MG63 (cell line): ENCODE measurements at regions not wholly inside any gene's neighbourhood (a gene's known extent, or its start where the extent isn't known, plus 50 kb on each side); places are given as distances from the start of the nearest gene placed in this dataset.
"Not testable (repeated sequence)": the region's sequence is repeated elsewhere in the genome, so short reads cannot be mapped to it uniquely, and the experiment has no call there.

Experiments used
- DNase-seq: peaks from one replicate; pipeline ENCODE4 v3.0.0-alpha.2; 2020
- H3K27me3 ChIP-seq: fragments of 250-450 bp; sonication (Bioruptor Pico); 2 replicates; pipeline ENCODE4 v1.5.1; 2020; ENCODE audit warnings: mild to moderate bottlenecking, moderate library complexity
- H3K36me3 ChIP-seq: fragments of 250-450 bp; sonication (Bioruptor Pico); 2 replicates; pipeline ENCODE4 v1.5.1; 2020; ENCODE audit warnings: mild to moderate bottlenecking, moderate library complexity
- H3K4me3 ChIP-seq: fragments of 250-450 bp; sonication (Bioruptor Pico); 2 replicates; pipeline ENCODE4 v1.5.1; 2020; ENCODE audit warnings: mild to moderate bottlenecking, moderate library complexity
- H3K9me3 ChIP-seq: fragments of 250-450 bp; sonication (Bioruptor Pico); 2 replicates; pipeline ENCODE4 v1.5.1; 2020; ENCODE audit warnings: mild to moderate bottlenecking, moderate library complexity

DNA sequence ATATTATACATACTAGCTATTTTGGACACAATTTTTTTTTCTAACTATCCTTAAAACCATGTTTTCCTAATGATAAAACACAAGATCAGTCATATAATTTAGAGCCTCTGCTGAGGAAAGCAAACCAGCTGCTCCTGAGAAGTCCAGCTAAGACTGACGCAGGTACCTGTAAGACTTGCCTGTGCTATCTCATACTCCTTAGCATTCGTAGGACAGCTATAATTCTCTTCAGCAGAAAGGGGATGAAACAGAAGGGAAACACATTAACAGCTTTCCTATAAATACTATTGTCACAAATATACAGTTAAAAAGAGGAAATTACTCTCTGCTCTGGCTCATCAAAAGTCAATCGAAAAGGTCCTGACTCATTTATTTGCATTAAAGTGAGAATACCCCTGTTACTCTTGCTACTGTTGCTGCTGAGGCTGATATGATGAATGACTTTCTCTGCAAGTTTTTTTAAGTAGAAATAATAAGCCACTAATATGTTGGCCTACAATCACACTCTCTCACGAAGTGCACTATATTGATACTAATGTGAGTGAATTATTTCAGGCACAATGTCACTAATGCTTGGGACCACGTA is 757.1 kb downstream of the KCNT2 start:
- Histone ChIP-seq H3K9me3 (no peaks in the 10 kb centered on the region), H3K4me3 (no peak overlapping the region), H3K27me3 (no peaks in the 10 kb centered on the region), H3K36me3 (no peaks in the 10 kb centered on the region)
- no peak for DNase-seq

DNA sequence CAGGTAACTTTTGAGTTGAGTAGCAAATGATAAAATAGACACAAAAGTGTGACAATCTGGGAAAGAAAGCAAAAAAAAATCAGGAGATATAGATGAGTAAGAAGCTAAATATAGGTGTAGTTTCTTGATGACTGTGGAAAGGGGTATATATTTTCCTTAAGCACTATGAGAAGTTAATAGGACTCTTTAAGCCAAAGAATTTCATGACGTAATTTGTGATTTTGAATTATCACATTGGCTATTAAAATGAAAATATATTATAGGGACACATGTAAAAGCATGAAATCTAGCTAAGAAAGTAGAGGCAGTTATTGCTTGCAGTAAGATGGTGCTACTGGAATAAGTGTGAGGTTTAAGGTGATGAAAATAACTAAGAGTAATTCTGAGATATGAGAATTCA is 759.1 kb downstream of the KCNT2 start:
- Histone ChIP-seq H3K4me3 (no peak overlapping the region), H3K36me3 (no peaks in the 10 kb centered on the region), H3K9me3 (no peaks in the 10 kb centered on the region), H3K27me3 (no peaks in the 10 kb centered on the region)
- DNase-seq: no peak

DNA sequence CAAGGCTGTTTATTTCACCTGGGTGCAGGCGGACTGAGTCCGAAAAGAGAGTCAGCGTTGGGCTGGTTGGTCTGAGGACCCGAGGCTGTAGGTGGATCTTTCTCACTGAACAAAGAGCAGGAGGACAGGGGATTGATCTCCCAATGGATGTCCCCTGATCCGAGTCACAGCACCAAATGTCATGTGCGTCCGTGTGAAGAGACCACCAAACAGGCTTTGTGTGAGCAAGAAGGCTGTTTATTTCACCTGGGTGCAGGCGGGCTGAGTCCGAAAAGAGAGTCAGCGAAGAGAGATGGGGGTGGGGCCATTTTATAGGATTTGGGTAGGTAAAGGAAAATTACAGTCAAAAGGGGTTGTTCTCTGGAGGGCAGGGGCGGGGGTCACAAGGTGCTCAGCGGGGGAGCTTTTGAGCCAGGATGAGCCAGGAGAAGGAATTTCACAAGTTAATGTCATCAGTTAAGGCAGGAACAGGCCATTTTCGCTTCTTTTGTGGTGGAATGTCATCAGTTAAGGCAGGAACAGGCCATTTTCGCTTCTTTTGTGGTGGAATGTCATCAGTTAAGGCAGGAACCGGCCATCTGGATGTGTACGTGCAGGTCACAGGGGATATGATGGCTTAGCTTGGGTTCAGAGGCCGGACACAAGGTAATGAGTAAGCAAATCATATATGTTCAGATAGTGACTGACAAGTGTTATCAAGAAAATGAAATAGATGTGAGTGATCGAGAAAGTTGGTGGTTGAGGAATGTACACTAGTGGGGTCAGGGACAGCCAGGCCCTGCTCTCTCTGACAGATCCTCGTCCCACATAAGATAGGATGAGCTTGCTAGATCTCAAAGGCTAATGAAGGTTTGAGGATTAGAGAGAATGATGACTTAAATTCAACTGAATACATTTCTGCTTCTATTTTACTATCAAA is 760.0 kb downstream of the KCNT2 start:
- not testable (repeated sequence) for H3K9me3 ChIP-seq, H3K4me3 ChIP-seq, H3K36me3 ChIP-seq, H3K27me3 ChIP-seq, DNase-seq

DNA sequence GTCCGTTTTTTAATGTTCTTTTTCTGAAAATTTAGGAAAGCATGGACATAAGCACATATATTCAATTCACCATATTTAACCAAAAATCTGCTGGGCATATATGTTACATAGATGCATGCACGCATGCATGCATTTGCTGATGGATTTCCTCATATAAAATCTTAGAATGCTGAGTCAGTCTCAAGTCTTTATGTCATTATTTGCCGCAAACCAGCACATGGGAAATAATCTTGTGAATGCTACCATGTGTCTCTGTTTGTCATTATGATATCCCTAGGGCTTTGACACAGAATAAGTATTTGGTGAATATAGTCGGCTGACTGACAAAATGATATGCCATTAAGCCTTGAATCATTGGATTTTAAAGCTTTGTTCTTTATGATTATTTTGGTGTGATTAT is 776.5 kb downstream of the KCNT2 start:
- Histone ChIP-seq H3K4me3 (no peak overlapping the region), H3K9me3 (no peaks in the 10 kb centered on the region), H3K27me3 (no peaks in the 10 kb centered on the region), H3K36me3 (no peaks in the 10 kb centered on the region)
- no peak for DNase-seq

DNA sequence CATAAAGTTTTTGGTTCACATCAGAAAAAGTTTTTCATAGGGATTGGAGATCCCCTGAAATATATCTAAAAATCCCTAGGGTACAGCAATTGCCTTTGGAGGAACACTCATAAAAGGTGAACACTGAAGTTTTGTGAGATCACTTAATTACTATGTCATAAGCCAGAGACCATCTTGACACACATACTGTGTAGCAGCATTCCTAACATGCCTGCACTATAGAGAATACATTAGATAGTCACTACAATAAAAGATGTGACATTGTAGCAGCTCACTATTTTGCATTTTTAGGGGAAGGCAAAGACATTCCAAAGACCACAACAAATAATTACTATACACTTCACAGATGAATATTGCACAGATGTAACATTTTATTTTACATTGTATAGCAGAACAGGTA is 779.9 kb downstream of the KCNT2 start:
- no peaks in the 10 kb centered on the region for H3K9me3 ChIP-seq
- DNase-seq: no peak
- H3K4me3 ChIP-seq: no peak overlapping the region
- H3K36me3 ChIP-seq: no peaks in the 10 kb centered on the region
- no peaks in the 10 kb centered on the region for H3K27me3 ChIP-seq

DNA sequence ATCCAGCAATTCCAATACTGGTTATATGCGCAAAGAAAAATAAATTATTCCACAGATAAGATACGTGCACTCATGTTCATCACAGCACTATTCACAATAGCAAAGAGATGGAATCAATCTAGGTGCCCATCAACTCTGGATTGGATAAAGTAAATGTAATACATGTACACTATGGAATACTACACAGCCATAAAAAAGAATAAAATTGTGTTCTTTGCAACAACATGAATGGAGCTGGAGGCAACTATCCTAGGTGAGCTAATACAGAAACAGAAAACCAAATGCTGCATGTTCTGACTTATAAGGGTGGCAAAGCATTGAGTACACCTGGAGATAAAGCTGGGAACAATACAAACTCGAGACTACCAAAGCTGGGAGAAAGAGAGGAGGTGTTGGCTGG is 787.3 kb downstream of the KCNT2 start:
- no peaks in the 10 kb centered on the region for H3K36me3 ChIP-seq
- no peaks in the 10 kb centered on the region for H3K9me3 ChIP-seq
- no peaks in the 10 kb centered on the region for H3K27me3 ChIP-seq
- no peak for DNase-seq
- H3K4me3 ChIP-seq: no peak overlapping the region

DNA sequence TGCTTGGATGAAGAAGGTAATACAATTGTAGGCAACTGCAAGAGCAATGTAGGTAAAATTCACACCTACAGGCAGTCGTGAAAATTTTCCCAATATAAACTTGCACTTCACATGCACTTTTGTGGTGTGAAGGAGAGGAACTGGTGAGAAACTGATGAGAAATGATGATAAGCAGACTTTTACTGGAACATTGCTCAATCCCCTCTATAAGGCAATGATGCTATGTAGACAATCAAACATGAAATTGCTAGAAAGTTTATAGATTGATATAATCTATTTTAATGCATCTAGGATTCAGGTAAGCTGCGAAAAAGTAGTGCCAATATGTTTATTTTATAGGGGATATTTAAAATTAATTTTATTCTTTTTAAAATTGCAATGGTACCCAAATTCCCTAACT is 802.2 kb downstream of the KCNT2 start:
- Histone ChIP-seq H3K36me3 (no peaks in the 10 kb centered on the region), H3K27me3 (no peaks in the 10 kb centered on the region), H3K9me3 (no peaks in the 10 kb centered on the region), H3K4me3 (no peak overlapping the region)
- DNase-seq: no peak

DNA sequence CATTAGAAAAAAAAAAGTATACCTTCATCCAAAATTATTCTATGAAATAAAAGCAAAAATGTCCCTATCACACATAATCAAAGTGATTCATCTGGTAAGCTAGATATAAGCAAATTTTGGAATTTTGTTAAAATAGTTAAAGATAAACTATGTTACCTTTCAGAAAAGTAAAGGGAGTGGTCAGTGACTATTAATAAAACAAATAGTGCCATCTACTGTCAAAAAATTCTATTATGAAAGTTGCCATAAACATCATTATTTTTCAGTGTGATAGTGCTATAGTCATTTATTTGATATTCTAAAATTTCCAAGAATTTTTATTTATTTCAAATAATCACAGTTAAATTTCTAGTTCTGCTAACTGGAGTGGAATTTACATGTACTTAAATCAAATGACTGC is 803.7 kb downstream of the KCNT2 start:
- Histone ChIP-seq H3K27me3 (no peaks in the 10 kb centered on the region), H3K4me3 (no peak overlapping the region), H3K9me3 (no peaks in the 10 kb centered on the region), H3K36me3 (no peaks in the 10 kb centered on the region)
- no peak for DNase-seq

DNA sequence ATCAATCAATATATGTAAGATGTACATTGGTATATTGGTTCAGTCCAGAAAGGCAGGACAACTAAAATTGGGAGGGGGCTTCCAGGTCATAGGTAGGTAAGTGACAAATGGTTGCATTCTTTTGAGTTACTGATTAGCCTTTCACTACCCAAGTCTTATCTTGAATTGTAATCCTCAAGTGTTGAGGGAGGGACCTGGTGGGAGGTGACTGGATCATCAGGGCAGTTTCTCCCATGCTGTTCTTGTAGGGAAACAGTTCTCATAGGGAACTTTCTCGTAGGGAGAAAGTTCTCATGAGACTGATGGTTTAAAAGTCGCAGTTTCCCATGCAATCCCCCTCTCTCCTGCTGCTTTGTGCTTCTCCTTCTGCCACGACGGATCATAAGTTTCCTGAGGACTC is 809.2 kb downstream of the KCNT2 start:
- H3K27me3 ChIP-seq: no peaks in the 10 kb centered on the region
- no peak for DNase-seq
- H3K4me3 ChIP-seq: no peak overlapping the region
- H3K9me3 ChIP-seq: no peaks in the 10 kb centered on the region
- H3K36me3 ChIP-seq: no peaks in the 10 kb centered on the region

DNA sequence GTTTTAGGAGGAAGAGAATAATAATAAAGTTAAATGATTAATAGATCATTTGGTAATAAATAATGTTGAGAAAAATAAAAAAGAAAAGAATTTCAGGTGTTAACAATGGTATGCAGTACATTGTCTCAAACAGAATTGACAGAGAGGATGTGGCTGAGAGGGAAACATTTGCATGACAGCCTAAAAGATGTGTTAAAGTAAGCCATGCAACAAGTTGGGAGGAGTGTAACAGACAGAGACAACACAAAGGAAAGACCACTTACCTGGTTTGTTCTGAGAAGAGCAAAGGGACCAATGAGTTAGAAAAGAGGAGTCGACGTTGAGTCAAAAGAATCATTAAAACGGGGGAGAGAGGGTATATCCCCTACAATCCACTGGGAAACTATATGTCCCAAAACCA is 814.0 kb downstream of the KCNT2 start:
- no peaks in the 10 kb centered on the region for H3K36me3 ChIP-seq
- no peak overlapping the region for H3K4me3 ChIP-seq
- no peaks in the 10 kb centered on the region for H3K27me3 ChIP-seq
- no peaks in the 10 kb centered on the region for H3K9me3 ChIP-seq
- DNase-seq: no peak

DNA sequence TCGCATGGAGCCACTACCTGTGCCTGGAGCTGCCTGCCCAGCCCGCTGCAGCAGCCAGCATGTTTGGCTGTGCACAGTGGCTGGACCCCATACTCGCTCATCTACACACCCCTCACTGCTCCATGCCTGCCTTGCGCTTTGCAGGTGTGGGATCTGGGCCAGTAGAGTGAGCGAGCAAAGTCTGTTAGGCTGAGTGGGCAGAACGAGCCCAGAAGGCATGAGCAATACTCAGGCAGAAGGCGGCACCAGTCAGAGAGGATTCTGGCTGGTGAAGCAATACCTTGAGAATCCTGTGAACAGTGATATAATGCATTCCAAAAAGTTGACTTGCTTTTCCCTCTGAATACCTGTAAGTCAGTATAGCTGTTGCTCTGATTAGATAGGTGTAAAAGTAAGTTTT is 816.4 kb downstream of the KCNT2 start:
- DNase-seq: no peak
- no peak overlapping the region for H3K4me3 ChIP-seq

DNA sequence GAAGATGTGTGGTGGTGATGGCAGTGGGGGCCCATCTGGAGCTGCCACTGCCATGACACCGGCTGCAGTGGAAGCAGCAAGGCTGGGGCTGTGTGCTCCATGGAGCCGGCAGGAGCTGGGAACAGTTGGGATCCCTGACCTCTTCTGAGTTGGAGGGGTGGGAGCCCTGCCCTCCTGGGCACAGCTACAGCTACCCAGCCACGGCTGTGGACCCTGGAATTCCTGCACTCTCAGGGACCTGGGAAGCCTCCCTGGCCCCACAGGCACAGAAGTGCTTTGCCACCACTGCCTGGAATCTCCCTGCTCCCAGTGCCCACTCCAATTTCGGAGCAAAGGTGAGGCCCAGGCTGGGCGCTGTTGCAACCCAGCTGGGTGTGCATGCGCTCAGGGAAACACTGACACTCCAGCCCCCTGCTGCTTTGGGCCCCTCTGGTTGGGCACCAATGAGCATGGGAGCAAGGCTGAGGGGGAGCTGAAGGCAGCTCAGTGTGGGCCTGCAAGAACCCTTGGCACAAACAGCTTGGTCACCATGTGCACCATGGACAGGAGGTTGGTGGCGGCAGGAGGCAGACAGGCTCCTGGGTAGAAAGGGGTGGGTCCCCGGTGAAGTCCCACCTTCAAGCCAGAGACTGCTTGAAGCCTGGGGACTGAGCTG is 817.6 kb downstream of the KCNT2 start:
- no peaks in the 10 kb centered on the region for H3K27me3 ChIP-seq
- H3K4me3 ChIP-seq: no peak overlapping the region
- no peaks in the 10 kb centered on the region for H3K9me3 ChIP-seq
- DNase-seq: no peak
- no peaks in the 10 kb centered on the region for H3K36me3 ChIP-seq

More for the DNA sequence above, 816.4 kb downstream of the KCNT2 start:
- Histone ChIP-seq H3K27me3 (no peaks in the 10 kb centered on the region), H3K9me3 (no peaks in the 10 kb centered on the region), H3K36me3 (no peaks in the 10 kb centered on the region)

DNA sequence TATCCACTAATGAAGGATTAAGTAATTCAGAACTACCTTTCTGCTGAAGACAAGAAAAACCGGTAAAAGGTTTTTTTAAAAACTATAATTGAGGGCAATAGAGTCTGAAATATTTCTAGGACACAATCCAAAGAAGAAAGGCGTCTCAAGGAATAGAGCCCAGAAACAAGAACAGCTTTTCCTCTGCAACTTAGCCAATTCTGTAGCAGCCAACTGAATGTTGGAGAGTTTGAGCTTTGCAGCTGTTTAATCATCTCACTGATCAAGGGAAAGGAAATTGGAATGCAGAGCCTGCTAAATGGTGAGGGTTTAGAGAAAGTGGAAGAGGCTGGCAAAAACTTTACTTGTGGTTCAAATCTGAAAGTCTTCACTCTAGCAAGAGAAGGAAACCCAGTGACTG is 818.9 kb downstream of the KCNT2 start:
- Histone ChIP-seq H3K36me3 (no peaks in the 10 kb centered on the region), H3K27me3 (no peaks in the 10 kb centered on the region), H3K9me3 (no peaks in the 10 kb centered on the region), H3K4me3 (no peak overlapping the region)
- no peak for DNase-seq

DNA sequence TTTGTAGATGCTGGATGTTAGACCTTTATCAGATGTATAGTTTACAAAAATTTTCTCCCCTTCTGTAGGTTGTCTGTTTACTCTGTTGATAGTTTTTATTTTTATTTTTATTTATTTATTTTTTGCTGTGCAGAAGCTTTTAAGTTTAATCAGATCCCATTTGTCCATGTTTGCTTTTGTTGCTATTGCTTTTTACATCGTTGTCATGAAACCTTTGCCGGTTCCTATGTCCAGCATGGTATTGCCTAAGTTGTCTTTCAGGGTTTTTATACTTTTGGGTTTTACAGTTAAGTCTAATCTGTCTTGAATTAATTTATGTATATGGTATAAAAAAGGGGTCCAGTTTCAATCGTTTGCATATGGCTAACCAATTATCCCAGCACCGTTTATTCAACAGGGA is 819.5 kb downstream of the KCNT2 start:
- no peak overlapping the region for H3K4me3 ChIP-seq
- DNase-seq: no peak
- no peaks in the 10 kb centered on the region for H3K9me3 ChIP-seq
- no peaks in the 10 kb centered on the region for H3K27me3 ChIP-seq
- H3K36me3 ChIP-seq: no peaks in the 10 kb centered on the region

DNA sequence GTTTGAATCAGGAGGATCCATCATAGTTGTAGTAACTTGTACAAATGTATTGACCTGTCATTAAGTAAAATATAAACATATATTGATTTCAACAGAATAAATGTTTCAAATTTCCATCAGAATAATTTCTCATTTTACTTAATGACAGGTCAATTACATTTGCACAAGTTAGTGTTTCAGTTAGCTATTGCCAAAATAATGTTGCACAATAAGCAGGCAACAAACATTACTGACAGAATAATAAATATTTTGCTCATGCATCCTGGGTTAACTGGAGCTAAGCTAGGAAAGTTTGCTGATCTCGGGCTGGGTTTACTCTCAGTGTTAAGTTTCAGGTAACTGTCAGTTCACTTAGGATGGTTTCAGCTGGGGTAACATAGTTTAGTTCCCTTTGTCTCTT is 822.4 kb downstream of the KCNT2 start:
- Histone ChIP-seq H3K9me3 (no peaks in the 10 kb centered on the region), H3K27me3 (no peaks in the 10 kb centered on the region), H3K36me3 (no peaks in the 10 kb centered on the region), H3K4me3 (no peak overlapping the region)
- DNase-seq: no peak

DNA sequence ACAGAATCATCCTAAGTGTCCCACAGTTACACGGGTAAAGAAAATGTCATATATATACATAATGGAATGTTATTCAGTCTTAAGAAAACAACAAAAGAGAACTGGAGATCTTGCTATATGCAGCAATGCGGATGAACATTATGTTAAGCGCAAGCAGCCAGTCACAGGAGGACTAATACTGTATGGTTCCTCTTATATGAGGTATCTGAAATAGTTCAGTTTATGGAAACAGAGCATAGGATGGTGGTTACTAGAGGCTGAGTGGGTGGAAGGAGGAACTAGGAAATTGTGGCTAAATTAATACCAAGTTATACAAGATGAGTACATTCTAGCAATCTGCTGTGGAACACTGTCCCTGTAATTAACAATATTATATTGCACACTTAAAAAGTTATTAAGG is 834.3 kb downstream of the KCNT2 start:
- no peak for DNase-seq
- Histone ChIP-seq H3K27me3 (no peaks in the 10 kb centered on the region), H3K4me3 (no peak overlapping the region), H3K36me3 (no peaks in the 10 kb centered on the region), H3K9me3 (no peaks in the 10 kb centered on the region)

DNA sequence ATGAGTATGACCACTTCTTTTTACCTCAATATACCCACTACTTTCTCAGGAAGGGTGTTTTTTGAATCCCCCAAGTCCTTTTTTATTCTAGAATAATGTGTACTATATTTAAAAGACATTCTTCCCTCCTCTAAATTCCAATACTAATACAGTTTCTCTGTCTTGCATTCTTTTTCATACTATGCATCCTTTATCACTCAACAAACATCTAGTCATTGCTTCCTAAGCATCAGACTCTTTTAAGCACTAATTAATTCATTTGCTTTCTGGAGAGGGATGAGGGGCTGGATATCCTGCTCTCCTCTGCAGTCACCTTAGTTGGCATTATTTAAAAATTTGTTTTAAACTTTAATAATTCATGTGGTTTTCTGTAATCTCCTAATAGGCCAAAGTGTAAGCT is 838.8 kb downstream of the KCNT2 start:
- no peaks in the 10 kb centered on the region for H3K27me3 ChIP-seq
- no peak for DNase-seq
- H3K9me3 ChIP-seq: no peaks in the 10 kb centered on the region
- no peak overlapping the region for H3K4me3 ChIP-seq
- no peaks in the 10 kb centered on the region for H3K36me3 ChIP-seq

DNA sequence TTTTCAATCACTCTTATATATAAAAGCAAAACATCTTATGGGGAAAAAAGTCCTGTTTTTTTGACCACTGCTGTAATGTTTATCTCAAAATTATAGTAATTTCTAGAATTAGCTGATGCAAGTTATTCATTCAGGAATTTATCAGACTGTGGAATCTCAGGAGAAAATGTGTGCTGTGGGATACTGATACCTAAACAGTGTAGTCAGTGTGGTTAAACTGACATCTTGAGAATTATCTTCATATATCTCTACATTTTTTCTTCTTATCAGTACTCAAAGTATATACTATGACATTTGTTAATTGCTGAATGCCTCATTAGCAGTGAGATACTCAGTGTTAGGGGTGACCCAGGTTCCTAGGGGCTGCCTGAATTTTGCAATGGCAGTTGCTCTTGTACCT is 839.3 kb downstream of the KCNT2 start:
- Histone ChIP-seq H3K9me3 (no peaks in the 10 kb centered on the region), H3K4me3 (no peak overlapping the region), H3K27me3 (no peaks in the 10 kb centered on the region), H3K36me3 (no peaks in the 10 kb centered on the region)
- DNase-seq: no peak
